Astrocyte (in vitro differentiated cells and primary cell): ENCODE measurements at regions not wholly inside any gene's neighbourhood (a gene's known extent, or its start where the extent isn't known, plus 50 kb on each side); places are given as distances from the start of the nearest gene placed in this dataset.
"Not testable (repeated sequence)": the region's sequence is repeated elsewhere in the genome, so short reads cannot be mapped to it uniquely, and the experiment has no call there.

Experiments used
- CTCF ChIP-seq: IDR thresholded peaks from 2 replicates; pipeline ENCODE4 v1.5.1; 2011; ENCODE audit warnings: low read depth, mild to moderate bottlenecking, inconsistent platforms, low read length, moderate library complexity; ENCODE audit not compliant: insufficient read depth
- EZH2 ChIP-seq: IDR thresholded peaks from 2 replicates; pipeline ENCODE4 v1.6.1; 2012; ENCODE audit warnings: mild to moderate bottlenecking, low read length, inconsistent platforms; ENCODE audit not compliant: insufficient read depth

GRCh38 chr1:185383805-185384204 is 66.8 kb upstream of the IVNS1ABP start:
- not testable (repeated sequence) for TF ChIP-seq CTCF, EZH2
